Muscle layer of duodenum (tissue), 2 donors: ENCODE measurements at regions not wholly inside any gene's neighbourhood (a gene's known extent, or its start where the extent isn't known, plus 50 kb on each side); places are given as distances from the start of the nearest gene placed in this dataset.

Experiments used
- H3K27ac ChIP-seq: one replicate; pipeline ENCODE4 v1.7.0; 2013; ENCODE audit warnings: mild to moderate bottlenecking, low read length
- H3K27me3 ChIP-seq: one replicate; pipeline ENCODE4 v1.7.0; 2013; ENCODE audit warnings: low read depth, mild to moderate bottlenecking, control low read depth, low read length
- H3K36me3 ChIP-seq, 2 donors: one replicate each; pipeline ENCODE4 v1.7.0; 2013; ENCODE audit warnings: low read length in 2 of 2, control low read depth in 1 of 2, mild to moderate bottlenecking in 1 of 2; ENCODE audit not compliant: insufficient read depth in 2 of 2, control insufficient read depth in 1 of 2
- H3K4me1 ChIP-seq, 2 donors: one replicate each; pipeline ENCODE4 v1.7.0; 2013; ENCODE audit warnings: low read length in 2 of 2, mild to moderate bottlenecking in 2 of 2, control low read depth in 1 of 2, moderate library complexity in 1 of 2; ENCODE audit not compliant: insufficient read depth in 2 of 2, control insufficient read depth in 1 of 2
- H3K4me3 ChIP-seq, 2 donors: one replicate each; pipeline ENCODE4 v1.7.0; 2013; ENCODE audit warnings: low read length in 2 of 2, low read depth in 1 of 2, mild to moderate bottlenecking in 1 of 2
- H3K9me3 ChIP-seq, 2 donors: one replicate each; pipeline ENCODE4 v1.7.0; 2013; ENCODE audit warnings: low read length in 2 of 2, control low read depth in 1 of 2, mild to moderate bottlenecking in 1 of 2; ENCODE audit not compliant: control insufficient read depth in 1 of 2
- donor health status: healthy.

DNA sequence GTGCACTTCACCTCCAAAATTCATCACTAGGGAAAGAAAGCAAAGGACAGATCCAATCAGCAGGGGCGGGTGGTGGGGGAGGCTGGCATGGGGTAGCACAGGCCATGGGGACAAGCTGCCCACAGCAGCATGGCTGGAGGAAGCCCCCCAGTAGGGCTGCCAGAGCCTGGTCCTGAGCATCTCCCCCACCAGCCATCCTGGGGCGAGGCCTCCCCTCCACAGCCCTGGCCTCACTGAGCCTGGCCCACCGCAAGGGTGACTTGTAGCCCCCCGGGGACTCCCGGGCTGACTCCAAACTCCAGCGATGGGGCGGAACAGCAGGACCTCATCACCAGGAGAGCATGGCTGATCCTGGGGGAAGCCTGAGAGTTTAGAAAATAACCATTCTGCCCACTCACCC lies 92.4 kb upstream of the TCERG1L start:
- H3K27ac ChIP-seq, result no peak overlapping the region
- H3K9me3 ChIP-seq, result no peaks in the 10 kb centered on the region
- H3K36me3 ChIP-seq, result no peaks in the 10 kb centered on the region
- H3K4me1 ChIP-seq, result no peaks in the 10 kb centered on the region
- no peaks in the 10 kb centered on the region for H3K27me3 ChIP-seq
- no peak overlapping the region for H3K4me3 ChIP-seq

DNA sequence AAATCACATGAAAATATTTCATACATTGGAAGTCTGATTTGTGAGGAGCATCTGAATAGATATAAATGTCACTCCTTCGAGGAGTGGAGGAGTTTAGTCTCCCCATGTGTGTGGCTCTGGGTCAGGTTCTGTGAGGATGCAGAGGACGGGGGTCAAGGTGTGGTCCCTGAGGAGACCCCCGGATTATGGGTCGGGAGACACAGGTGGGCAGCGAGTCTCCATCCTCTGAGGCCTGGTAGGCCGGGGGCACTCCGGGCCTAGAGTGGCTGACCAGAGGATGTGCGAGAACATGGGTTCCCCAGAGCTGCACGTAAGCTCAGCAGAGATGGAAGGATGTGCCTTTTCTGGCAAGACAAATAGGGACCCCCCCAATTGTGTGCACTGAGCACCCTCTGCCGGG lies 93.4 kb upstream of the TCERG1L start:
- Histone ChIP-seq H3K4me3 (no peak overlapping the region), H3K9me3 (no peaks in the 10 kb centered on the region), H3K27ac (no peak overlapping the region), H3K36me3 (no peaks in the 10 kb centered on the region), H3K4me1 (no peaks in the 10 kb centered on the region), H3K27me3 (no peaks in the 10 kb centered on the region)

DNA sequence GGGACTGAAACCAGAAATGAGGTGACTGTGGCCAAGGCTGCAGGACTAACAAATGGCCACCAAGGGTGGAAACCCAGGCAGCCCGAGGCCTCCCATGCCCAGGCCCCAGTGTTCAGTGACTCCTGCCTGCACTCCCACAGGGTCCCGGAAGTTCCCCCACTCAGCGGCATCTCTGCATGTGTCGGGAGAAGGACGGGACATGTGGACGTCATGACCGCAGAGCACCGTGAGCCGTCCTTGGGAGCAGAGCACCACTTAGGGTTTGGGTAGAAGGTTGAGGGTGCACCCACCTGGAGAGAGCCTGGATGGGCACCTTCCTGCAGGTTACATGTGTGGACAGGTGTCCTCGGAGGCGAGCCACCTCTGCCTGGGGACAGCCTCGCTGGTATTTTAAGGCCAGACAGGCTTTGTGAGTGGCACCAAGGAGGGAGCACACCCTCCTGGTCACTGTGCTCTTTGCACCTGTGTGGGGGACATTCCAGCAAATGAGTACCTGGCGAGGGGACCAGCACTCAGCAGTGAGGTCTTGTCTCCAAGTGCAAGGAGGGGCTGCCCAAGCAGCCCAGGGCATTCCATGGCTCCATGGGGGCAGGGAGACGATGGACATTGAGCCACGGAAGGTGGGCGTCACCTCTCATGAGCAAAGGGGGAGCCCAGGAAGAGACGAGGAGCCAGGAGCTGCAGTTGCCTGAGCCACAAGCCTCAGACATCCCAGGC lies 95.3 kb upstream of the TCERG1L start:
- H3K27me3 ChIP-seq, result no peaks in the 10 kb centered on the region
- H3K4me3 ChIP-seq, result no peak overlapping the region
- H3K9me3 ChIP-seq, result no peaks in the 10 kb centered on the region
- no peak overlapping the region for H3K27ac ChIP-seq
- no peaks in the 10 kb centered on the region for H3K4me1 ChIP-seq
- H3K36me3 ChIP-seq, result no peaks in the 10 kb centered on the region

DNA sequence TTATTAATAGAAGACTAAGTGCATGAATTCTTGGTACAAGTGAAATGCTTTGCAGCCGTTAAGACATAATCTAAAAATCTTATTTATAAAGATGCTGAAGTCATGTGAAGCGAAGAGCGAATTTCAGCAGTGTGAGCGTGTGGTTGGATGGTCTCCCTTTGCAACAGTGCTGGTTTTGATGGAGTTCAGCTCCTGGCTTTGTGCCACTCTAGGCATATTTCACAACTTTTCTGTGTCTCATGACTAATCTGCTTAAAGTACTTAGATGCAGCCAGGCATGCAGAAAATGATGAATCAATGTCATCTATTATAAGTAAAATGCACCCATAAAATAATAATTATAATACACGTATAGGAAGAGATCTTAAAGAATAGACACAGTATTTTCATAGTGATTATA lies 107.2 kb upstream of the TCERG1L start:
- Histone ChIP-seq H3K9me3 (peaks cover 0 to 7% of the 10 kb centered on the region in 2 donors), H3K4me3 (no peak overlapping the region), H3K4me1 (no peaks in the 10 kb centered on the region), H3K27ac (no peak overlapping the region), H3K36me3 (no peaks in the 10 kb centered on the region), H3K27me3 (no peaks in the 10 kb centered on the region)

DNA sequence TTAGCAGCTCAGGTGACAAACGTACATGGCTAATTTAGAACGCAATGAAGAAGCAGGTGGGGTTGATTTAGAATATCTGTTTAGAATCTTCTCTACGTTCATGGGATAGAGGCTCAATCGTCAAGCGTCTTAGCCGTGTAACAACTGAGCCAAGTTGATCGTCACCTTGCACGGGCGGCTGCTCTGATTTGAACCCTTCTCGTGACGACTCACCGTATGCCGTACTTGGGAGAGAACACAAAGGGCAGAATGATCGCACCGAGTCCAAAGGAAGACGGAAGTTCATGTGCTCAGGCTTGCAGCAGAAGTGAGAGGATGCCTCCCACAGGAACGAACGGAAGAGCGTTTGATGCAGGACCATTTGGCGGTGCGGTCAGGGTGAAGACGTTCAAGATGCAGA lies 108.3 kb upstream of the TCERG1L start:
- peaks cover 0 to 7% of the 10 kb centered on the region in 2 donors for H3K9me3 ChIP-seq
- H3K27ac ChIP-seq, result no peak overlapping the region
- no peaks in the 10 kb centered on the region for H3K4me1 ChIP-seq
- no peaks in the 10 kb centered on the region for H3K36me3 ChIP-seq
- H3K27me3 ChIP-seq, result no peaks in the 10 kb centered on the region
- no peak overlapping the region for H3K4me3 ChIP-seq

DNA sequence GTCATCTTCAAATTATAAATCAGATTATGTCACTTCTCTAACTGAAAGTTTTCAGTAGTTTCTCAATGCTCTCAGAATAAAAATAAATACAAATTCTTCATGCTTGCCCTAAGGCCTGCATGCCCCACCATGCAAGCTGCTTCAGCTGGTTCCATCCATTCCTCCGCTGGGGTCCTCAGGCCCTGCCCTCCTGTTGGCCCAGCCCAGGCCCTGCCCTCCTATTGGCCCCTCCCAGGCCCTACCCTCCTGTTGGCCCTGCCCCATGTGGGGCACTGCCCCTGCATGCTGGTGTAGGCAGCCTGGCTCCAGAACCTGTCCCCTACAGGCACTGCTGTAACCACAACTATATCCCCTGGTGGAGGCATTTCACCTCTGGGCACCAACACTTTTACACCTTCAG lies 109.3 kb upstream of the TCERG1L start:
- no peak overlapping the region for H3K4me3 ChIP-seq
- H3K4me1 ChIP-seq, result no peaks in the 10 kb centered on the region
- H3K36me3 ChIP-seq, result no peaks in the 10 kb centered on the region
- no peak overlapping the region for H3K27ac ChIP-seq
- peaks cover 0 to 7% of the 10 kb centered on the region in 2 donors for H3K9me3 ChIP-seq
- no peaks in the 10 kb centered on the region for H3K27me3 ChIP-seq

DNA sequence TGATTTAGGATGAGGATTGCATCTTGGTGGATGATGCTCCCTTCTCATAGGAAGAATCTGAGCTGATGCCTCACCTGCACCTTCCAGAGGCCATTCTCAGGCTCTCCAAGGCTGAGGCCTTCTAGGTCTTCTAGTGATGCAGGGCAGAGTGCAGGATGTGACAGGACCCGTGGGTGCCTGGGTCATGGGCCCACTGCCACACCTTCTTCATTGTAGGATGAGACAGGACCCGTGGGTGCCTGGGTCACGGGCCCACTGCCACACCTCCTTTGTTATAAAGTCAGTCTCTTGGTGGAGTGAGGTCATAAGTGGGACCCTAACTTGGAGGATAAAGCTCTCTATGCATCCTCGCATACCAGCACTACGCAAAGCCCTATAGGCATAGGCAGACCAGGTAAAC lies 109.9 kb upstream of the TCERG1L start:
- Histone ChIP-seq H3K4me3 (no peak overlapping the region), H3K36me3 (no peaks in the 10 kb centered on the region), H3K4me1 (no peaks in the 10 kb centered on the region), H3K27me3 (no peaks in the 10 kb centered on the region), H3K9me3 (peaks cover 0 to 7% of the 10 kb centered on the region in 2 donors), H3K27ac (no peak overlapping the region)

DNA sequence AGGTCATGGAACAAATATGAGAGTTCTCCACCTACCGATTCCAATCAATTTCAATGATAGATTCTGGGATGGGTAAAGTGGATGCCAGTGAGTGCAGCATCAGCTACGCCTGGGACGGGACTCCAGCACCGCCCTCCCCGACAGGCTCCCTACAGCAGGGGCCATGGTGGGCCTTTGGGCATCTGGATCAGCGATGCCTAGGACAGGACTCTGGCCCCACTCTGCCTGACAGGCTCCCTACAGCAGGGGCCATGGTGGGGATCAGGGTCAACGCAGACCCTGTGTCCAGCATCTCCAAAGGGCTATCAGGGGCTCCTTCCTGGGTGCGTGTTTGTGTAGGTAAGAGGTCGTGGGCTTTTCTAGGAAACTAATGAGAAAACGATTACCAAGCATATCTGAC lies 111.2 kb upstream of the TCERG1L start:
- Histone ChIP-seq H3K4me3 (no peak overlapping the region), H3K27ac (no peak overlapping the region), H3K27me3 (no peaks in the 10 kb centered on the region), H3K9me3 (no peaks in the 10 kb centered on the region), H3K36me3 (no peaks in the 10 kb centered on the region), H3K4me1 (no peaks in the 10 kb centered on the region)

DNA sequence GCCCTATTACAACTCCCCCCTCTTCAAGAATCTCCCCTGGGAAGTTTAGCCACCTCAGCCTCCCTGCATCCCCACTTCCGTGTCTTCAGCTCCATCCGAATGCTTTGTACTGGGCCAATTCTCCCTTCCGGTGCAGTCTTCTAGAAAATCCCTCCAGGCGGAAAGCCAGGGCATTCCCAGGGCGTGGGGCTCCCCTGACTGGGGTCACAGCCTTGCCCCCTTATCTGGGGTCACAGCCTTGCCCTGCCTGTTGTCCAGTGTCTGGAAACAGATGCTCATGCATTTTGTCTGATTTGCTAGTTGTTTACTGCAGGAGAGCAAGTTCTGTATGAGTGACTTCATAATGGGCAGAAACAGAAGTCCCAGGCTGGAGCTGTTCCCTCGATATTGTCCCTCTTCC lies 112.5 kb upstream of the TCERG1L start:
- H3K27ac ChIP-seq, result no peak overlapping the region
- H3K4me1 ChIP-seq, result no peaks in the 10 kb centered on the region
- H3K4me3 ChIP-seq, result no peak overlapping the region
- no peaks in the 10 kb centered on the region for H3K27me3 ChIP-seq
- H3K36me3 ChIP-seq, result no peaks in the 10 kb centered on the region
- no peaks in the 10 kb centered on the region for H3K9me3 ChIP-seq

DNA sequence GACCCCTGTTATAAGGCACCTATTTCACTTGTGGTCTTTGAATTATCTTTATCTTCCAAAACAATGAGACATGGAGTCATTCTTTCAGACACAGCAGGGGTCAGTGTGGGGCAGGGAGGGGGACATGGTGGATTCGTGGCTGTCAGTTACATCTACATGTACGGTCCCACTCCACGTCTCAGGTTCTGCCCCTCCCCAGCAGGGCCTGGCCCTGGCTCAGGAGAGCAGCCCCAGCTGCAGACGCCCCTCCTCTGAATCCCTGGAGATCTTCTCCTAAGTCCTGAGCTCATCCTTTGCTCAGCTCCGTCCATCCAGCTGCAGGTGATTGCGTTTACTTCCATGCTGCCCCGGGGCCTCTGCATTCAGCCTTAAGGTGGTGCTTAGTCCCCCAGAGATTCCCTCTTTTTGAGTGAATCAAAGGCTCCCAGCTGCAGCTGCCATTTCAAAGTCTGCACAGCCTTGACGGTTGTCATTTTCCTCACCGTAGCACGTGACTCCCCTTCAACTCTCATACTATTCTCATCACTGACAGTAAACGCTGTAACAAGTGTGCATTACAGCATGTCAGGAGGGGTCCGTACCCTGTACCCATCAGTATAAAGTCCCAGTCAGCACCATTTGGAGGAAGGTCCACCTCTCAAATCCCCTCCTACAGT lies 113.4 kb upstream of the TCERG1L start:
- Histone ChIP-seq H3K27me3 (peaks cover 5% of the 10 kb centered on the region), H3K36me3 (no peaks in the 10 kb centered on the region), H3K4me1 (no peaks in the 10 kb centered on the region), H3K9me3 (no peaks in the 10 kb centered on the region), H3K4me3 (no peak overlapping the region), H3K27ac (no peak overlapping the region)

DNA sequence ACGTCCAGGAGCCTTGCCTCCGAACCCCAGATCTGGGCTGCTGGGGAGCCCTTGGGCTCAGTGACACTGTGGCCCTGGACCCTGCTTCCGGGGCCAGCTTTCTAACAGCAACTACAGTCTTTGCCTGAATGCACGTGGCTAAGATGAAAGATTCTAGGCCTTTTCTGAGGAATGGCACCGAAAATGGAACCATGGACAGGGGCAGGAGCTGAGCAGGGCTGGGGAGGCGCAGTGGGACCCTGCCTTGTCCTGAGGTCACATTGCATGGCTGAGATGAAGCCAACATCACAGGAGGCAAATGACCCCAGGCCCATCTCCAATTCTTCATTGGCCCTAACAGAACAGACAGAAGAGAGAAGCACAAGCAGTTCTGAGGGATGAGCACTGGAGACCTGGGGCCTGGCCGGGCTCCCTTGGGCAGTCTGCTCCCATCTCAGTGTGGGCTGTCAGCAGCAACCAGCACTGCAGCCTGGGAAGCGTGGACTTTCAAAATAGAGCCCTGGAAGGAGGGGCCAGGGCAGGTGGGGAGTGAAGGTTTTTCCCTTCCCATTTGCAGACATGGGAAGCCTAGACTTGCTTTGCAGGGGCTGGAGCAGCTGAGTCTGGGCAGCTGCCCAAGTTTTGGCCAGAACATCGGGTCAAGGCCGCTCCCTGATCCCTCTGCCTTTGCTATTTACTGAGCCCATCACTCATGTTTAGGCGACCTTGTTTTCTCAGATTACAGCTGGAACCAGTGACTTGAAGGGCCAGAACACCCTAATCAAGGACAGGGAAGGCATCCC lies 114.4 kb upstream of the TCERG1L start:
- Histone ChIP-seq H3K4me3 (no peak overlapping the region), H3K4me1 (no peaks in the 10 kb centered on the region), H3K27ac (no peak overlapping the region), H3K36me3 (no peaks in the 10 kb centered on the region), H3K9me3 (no peaks in the 10 kb centered on the region), H3K27me3 (peaks cover 5% of the 10 kb centered on the region)
